ENCODE measurements at regions not wholly inside any gene's neighbourhood (a gene's known extent, or its start where the extent isn't known, plus 50 kb on each side); places are given as distances from the start of the nearest gene placed in this dataset.

DNA sequence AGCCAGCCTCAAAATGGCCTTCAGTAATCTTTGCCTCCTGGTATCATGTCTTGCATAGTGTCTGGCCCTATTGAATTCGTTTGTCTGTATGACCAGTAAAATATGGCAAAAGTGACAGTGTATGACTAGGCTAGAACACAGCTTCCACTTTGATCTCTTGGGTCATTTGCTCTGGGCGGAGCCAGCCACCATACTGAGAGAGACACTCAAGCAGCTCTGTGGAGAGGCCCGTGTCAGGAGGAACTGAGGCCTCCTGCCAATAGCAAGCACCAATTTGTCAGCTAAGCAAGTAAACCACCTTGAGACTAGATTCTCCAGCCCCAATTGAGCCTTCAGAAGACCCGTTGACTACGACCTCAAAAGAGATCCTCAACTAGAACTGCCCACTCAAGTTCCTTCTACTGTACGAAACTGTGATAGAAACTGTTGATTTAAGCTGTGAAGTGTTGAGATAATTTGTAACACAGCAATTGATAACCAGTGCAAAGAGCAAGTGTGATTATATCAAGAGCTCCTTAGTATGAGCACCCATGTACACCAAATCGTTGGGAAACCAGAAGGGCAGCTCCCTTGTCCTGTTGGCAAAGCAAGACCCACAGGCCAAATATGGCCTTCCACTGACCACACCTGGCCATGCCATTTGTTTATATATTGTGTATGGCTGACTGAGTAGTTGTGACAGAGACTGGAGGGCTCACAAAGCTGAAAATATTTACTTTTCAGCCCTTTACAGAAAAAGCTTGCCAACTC, 52.7 kb upstream of the SERBP1 start:
- TF ChIP-seq, protein P1, sequence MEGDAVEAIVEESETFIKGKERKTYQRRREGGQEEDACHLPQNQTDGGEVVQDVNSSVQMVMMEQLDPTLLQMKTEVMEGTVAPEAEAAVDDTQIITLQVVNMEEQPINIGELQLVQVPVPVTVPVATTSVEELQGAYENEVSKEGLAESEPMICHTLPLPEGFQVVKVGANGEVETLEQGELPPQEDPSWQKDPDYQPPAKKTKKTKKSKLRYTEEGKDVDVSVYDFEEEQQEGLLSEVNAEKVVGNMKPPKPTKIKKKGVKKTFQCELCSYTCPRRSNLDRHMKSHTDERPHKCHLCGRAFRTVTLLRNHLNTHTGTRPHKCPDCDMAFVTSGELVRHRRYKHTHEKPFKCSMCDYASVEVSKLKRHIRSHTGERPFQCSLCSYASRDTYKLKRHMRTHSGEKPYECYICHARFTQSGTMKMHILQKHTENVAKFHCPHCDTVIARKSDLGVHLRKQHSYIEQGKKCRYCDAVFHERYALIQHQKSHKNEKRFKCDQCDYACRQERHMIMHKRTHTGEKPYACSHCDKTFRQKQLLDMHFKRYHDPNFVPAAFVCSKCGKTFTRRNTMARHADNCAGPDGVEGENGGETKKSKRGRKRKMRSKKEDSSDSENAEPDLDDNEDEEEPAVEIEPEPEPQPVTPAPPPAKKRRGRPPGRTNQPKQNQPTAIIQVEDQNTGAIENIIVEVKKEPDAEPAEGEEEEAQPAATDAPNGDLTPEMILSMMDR (IDR thresholded peaks at IDR 0.05; ENCODE audit: extremely low read depth, insufficient read depth, missing control alignments): no peak
- no peak for DNase-seq (ENCODE audit: low spot score)
- in situ Hi-C loops (cut with MboI; ENCODE audit: low pct_unique_long_range_greater_than_20kb, low sequenced_read_pairs, unreplicated experiment): loop anchor here (25.0 kb wide), 1 partner anchor 721 kb away; the partner anchor contains the start of gene DYNLT5

DNA sequence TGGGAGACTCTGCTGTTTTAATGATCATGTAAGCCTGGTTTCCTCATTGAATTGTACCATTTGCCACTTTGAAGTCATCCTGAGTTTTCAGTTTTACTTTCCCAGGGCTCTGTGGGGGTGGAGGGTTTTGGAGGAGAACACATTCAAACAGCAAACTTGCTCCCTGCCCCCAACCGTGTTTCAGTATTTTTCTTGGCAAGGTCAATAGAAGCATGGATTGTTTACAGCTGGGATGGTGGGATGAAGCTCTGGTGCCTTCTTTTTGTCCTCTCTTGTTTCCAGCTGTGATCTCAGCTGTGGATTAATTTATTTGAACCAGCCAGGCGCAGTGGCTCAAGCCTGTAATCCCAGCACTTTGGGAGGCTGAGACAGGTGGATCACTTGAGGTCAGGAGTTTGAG, 54.3 kb upstream of the SERBP1 start:
- no peak for DNase-seq (ENCODE audit: low spot score)
- in situ Hi-C loops (cut with MboI; ENCODE audit: low pct_unique_long_range_greater_than_20kb, low sequenced_read_pairs, unreplicated experiment): loop anchor here (25.0 kb wide), 1 partner anchor 722 kb away; the partner anchor contains the start of gene DYNLT5
- TF ChIP-seq, protein P1 (IDR thresholded peaks at IDR 0.05; ENCODE audit: extremely low read depth, insufficient read depth, missing control alignments): no peak

DNA sequence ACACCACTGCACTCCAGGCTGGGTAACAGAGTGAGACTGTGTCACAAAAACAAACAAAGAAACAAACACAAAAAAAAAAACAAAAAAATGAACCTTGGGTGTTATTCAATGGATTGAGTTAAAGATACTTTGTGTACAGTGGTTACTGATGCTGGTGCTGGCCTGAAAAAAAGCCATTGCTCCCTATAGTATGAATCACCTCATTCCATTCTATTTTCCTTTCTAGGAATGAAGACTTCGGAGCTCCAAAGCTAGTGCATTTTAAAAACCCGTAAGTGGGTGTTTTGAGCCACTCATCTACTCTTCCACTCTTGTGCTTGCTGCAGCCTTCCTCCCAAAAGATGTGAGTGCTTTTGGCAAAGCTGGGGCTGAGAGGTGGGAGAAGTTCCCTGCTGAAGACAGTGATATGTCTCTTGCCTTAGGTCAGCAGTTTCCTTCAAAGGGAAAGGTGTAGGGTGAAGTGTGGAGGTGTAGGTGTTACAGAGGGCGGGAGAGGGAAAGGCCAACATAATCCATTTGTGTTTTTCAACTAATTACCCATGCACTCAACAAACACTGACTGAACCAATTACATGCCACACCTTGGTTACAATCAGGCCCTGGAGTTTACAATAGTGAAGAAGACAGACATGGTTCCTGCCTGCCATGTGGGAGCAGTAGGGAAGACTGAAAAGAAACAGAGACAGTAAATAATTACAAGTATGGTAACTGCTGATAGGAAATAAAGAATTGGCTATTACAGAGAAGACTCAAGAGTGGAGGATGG, 55.0 kb upstream of the SERBP1 start:
- TF ChIP-seq, protein P1 (IDR thresholded peaks at IDR 0.05; ENCODE audit: extremely low read depth, insufficient read depth, missing control alignments): no peak
- in situ Hi-C loops (cut with MboI; ENCODE audit: low pct_unique_long_range_greater_than_20kb, low sequenced_read_pairs, unreplicated experiment): loop anchor here (25.0 kb wide), 1 partner anchor 723 kb away; the partner anchor contains the start of gene DYNLT5
- DNase-seq (ENCODE audit: low spot score): no peak

DNA sequence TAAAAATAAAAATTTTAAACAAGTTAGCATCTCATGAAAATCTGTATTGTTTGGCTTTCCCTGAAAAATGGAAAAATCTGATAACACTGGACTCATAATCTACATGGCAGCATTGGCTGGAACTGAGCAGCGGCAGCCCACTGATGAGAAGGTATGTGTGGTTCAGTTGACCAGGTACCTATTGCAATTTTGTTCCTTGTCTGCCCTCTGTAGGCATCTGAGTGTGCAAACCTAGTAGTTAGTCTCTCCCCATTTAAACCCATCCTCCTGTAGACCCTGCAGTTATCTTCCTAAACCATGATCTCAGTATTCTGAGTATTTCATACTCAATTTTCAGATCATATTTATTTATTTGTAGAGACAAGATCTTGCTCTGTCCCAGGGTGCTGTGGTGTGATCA, 59.4 kb upstream of the SERBP1 start:
- TF ChIP-seq, protein P1 (IDR thresholded peaks at IDR 0.05; ENCODE audit: extremely low read depth, insufficient read depth, missing control alignments): peak; percentile 47
- in situ Hi-C loops (cut with MboI; ENCODE audit: low pct_unique_long_range_greater_than_20kb, low sequenced_read_pairs, unreplicated experiment): loop anchor here (10.0 to 25.0 kb wide), 2 partner anchors 265 to 727 kb away; partner anchors contain the start of gene DYNLT5
- DNase-seq (ENCODE audit: low spot score): peak; percentile 55

DNA sequence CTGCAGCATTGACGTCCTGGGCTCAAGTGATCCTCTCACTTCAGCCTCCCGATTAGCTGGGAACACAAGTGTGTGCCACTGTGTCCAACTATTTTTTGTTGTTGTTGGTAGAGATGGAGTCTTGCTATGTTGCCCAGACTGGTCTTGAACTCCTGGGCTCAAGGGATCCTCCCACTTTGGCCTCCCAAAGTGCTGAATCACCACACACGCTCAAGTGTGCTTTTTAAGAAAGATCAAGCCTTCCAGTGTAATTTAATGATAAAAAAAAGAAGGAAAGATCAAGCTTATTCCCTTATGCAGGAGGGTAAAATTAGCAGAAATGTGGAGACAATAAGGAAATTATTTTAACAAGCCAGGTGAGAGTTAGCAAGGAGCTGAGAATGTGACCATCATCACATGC, 61.1 kb upstream of the SERBP1 start:
- in situ Hi-C loops (cut with MboI; ENCODE audit: low pct_unique_long_range_greater_than_20kb, low sequenced_read_pairs, unreplicated experiment): loop anchor here (10.0 to 25.0 kb wide), 2 partner anchors 266 to 729 kb away; partner anchors contain the start of gene DYNLT5
- TF ChIP-seq, protein P1 (IDR thresholded peaks at IDR 0.05; ENCODE audit: extremely low read depth, insufficient read depth, missing control alignments): no peak
- no peak for DNase-seq (ENCODE audit: low spot score)

DNA sequence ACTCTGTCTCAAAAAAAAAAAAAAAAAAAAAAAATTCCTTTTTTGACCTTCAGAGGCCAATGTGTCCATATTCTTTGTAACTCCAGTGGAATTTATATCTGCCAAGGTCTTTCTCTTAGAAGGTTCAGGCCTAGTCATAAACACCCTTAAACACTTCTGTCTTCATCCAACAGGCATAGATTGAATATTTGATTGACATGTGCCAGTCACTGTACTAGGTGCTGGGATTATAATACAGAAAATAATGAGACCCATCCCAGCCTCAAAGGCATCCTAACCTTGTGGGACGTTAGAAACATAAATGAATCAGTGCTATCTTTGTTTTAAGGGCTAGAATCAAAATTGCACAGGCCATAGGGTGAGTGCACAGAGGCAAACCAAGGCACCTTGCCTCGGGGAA, 62.9 kb upstream of the SERBP1 start:
- DNase-seq (ENCODE audit: low spot score): no peak
- in situ Hi-C loops (cut with MboI; ENCODE audit: low pct_unique_long_range_greater_than_20kb, low sequenced_read_pairs, unreplicated experiment): loop anchor here (10.0 to 25.0 kb wide), 2 partner anchors 268 to 731 kb away; partner anchors contain the start of gene DYNLT5
- TF ChIP-seq, protein P1 (IDR thresholded peaks at IDR 0.05; ENCODE audit: extremely low read depth, insufficient read depth, missing control alignments): no peak
